Effector memory CD4-positive, alpha-beta T cell (primary cell): ENCODE measurements at regions not wholly inside any gene's neighbourhood (a gene's known extent, or its start where the extent isn't known, plus 50 kb on each side); places are given as distances from the start of the nearest gene placed in this dataset.

Source experiments
- DNase-seq, 3 donors: peaks; one replicate each; pipeline ENCODE4 v3.0.0-alpha.2; 2020
- H3K27ac ChIP-seq: 2 replicates; pipeline ENCODE4 v1.7.0; 2013; ENCODE audit warnings: mild to moderate bottlenecking, low read length, moderate library complexity; ENCODE audit not compliant: insufficient read depth, poor library complexity, severe bottlenecking
- H3K27me3 ChIP-seq: replicated peaks from 2 replicates; pipeline ENCODE4 v1.7.0; 2013; ENCODE audit warnings: mild to moderate bottlenecking, low read length; ENCODE audit not compliant: insufficient read depth, control insufficient read depth, poor library complexity, severe bottlenecking
- H3K36me3 ChIP-seq: 2 replicates; pipeline ENCODE4 v1.7.0; 2013; ENCODE audit warnings: mild to moderate bottlenecking, low read length, moderate library complexity; ENCODE audit not compliant: control insufficient read depth, insufficient read depth
- H3K4me1 ChIP-seq: 2 replicates; pipeline ENCODE4 v1.7.0; 2013; ENCODE audit warnings: low read length, mild to moderate bottlenecking; ENCODE audit not compliant: control insufficient read depth, insufficient read depth, poor library complexity, severe bottlenecking
- H3K4me3 ChIP-seq: 2 replicates; pipeline ENCODE4 v1.7.0; 2013; ENCODE audit warnings: low read length, low read depth, mild to moderate bottlenecking; ENCODE audit not compliant: insufficient read depth, poor library complexity, severe bottlenecking
- H3K9me3 ChIP-seq: 2 replicates; pipeline ENCODE4 v1.7.0; 2013; ENCODE audit warnings: mild to moderate bottlenecking, low read length, moderate library complexity; ENCODE audit not compliant: control insufficient read depth

DNA sequence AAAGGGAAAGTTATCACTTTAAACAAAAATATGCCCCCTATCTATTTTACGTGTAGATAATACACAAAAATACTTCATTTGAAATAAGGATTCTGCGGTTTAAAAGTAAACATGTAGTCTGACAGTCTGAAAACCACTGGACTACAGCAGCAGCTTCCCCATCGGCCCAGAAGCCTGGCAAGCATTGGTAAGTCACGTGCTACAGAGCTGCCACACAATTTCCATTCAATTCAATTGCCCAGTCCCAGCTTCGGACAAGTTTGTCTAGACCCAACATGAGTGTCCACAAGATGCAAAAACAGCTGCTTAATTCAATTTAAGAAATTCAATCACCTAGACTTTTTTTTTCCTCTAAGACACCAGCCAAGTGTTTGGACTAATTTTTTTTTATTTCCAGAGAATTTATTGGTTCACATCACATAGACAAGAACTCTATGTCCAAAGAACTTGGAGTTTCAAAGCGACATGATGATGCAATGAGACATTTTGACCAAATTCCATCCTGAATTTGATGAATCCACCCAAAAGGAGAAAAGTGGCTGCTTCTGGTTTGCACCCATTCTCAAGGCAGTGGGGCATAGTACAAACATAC lies 458.9 kb downstream of the COG6 start:
- no peak overlapping the region for H3K27ac ChIP-seq
- H3K4me1 ChIP-seq, result no peaks in the 10 kb centered on the region
- H3K27me3 ChIP-seq, result no peaks in the 10 kb centered on the region
- H3K9me3 ChIP-seq, result no peaks in the 10 kb centered on the region
- no peak for DNase-seq
- H3K36me3 ChIP-seq, result no peaks in the 10 kb centered on the region
- no peak overlapping the region for H3K4me3 ChIP-seq

DNA sequence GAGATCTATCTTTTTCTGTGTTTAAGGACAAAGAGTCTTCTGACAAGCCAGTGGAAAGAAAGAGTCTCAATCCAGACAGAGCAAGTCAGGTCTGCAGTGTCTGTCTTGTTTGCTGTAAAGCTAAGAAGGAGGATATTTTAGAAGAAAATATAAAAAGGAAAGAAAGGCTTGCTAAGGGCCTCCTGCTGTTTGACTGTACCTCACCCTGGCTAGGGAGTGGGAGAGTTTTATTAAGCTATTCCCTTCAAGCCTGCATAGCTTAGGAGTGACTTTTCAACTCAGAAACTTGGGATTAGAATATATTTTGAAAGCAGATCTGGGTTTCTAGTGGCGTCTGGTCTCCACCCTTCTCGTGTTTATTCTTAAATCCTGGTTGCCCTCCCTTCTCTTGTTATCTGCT lies 460.0 kb downstream of the COG6 start:
- Histone ChIP-seq H3K4me1 (no peaks in the 10 kb centered on the region), H3K27me3 (no peaks in the 10 kb centered on the region), H3K4me3 (no peak overlapping the region), H3K9me3 (no peaks in the 10 kb centered on the region), H3K27ac (no peak overlapping the region), H3K36me3 (no peaks in the 10 kb centered on the region)
- no peak for DNase-seq

GRCh38 chr13:40116008-40116407 lies 460.5 kb downstream of the COG6 start:
- peak; percentile 23 to 32 (median 25) for DNase-seq
- Histone ChIP-seq H3K36me3 (no peaks in the 10 kb centered on the region), H3K4me1 (no peaks in the 10 kb centered on the region), H3K4me3 (no peak overlapping the region), H3K27ac (no peak overlapping the region), H3K27me3 (no peaks in the 10 kb centered on the region), H3K9me3 (no peaks in the 10 kb centered on the region)

DNA sequence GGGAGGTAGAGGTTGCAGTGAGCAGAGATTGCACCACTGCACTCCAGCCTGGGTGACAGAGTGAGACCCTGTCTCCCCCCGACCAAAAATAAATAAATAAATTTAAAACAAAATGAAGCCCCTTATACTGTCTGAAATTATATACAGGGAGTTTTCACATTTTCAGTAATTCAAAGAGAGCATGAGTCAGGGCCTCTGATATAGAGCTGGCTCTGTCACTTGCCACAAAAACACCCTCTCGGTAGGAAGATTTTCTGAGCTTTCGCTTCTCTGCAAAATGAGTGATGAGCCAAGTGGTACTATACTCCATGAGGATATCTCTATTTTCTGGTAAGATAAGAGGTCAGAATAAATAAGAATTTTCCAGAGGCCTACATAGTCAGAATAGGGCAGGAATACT lies 462.9 kb downstream of the COG6 start:
- no peaks in the 10 kb centered on the region for H3K4me1 ChIP-seq
- DNase-seq, result no peak
- no peak overlapping the region for H3K27ac ChIP-seq
- H3K27me3 ChIP-seq, result no peaks in the 10 kb centered on the region
- no peaks in the 10 kb centered on the region for H3K9me3 ChIP-seq
- no peak overlapping the region for H3K4me3 ChIP-seq
- H3K36me3 ChIP-seq, result no peaks in the 10 kb centered on the region

DNA sequence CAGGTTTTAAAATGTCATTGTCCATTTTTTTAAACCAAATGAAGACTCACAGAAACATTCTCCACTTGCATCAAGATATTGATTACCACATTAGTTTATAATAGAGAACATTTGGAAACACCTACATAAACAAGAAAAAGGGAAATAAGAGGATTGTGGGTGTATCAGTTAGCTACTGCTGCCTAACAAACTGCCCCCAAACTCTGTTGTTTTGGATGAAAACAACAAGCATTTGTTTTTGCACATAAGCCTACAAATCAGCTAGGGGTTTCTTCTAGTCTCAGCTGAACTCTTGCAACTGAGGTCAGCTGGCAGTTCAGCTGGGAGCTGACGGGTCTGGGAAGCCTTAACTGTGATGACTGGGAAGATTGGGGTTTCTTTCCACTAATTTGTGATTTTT lies 464.4 kb downstream of the COG6 start:
- H3K36me3 ChIP-seq, result no peaks in the 10 kb centered on the region
- no peak overlapping the region for H3K4me3 ChIP-seq
- no peak overlapping the region for H3K27ac ChIP-seq
- no peaks in the 10 kb centered on the region for H3K4me1 ChIP-seq
- no peak for DNase-seq
- H3K9me3 ChIP-seq, result no peaks in the 10 kb centered on the region
- H3K27me3 ChIP-seq, result no peaks in the 10 kb centered on the region

DNA sequence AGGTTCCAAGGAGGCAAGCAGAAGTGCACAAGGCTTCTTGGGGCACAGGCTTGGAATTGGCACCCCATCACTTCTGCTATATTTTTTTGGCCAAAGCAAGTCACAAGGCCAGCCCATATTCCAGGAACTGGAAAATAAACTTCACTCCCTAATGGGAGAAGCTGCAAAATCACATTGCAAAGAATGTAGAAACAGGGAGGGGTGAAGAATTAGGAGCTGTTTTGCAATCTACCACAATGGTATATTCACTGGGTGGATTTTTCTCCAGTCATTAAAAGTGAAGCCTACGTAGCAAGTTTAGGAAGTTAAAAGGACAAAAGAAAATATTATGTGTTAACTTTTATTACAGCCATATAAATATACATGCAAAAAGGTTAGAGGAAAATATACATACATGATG lies 464.8 kb downstream of the COG6 start:
- Histone ChIP-seq H3K4me3 (no peak overlapping the region), H3K4me1 (no peaks in the 10 kb centered on the region), H3K27ac (no peak overlapping the region), H3K36me3 (no peaks in the 10 kb centered on the region), H3K27me3 (no peaks in the 10 kb centered on the region), H3K9me3 (no peaks in the 10 kb centered on the region)
- DNase-seq, result no peak

GRCh38 chr13:40120781-40121180 lies 465.3 kb downstream of the COG6 start:
- Histone ChIP-seq H3K4me1 (no peaks in the 10 kb centered on the region), H3K27ac (no peak overlapping the region), H3K9me3 (no peaks in the 10 kb centered on the region), H3K36me3 (no peaks in the 10 kb centered on the region), H3K27me3 (no peaks in the 10 kb centered on the region), H3K4me3 (no peak overlapping the region)
- no peak for DNase-seq

- H3K36me3 ChIP-seq, result no peaks in the 10 kb centered on the region
- no peak overlapping the region for H3K4me3 ChIP-seq
- H3K4me1 ChIP-seq, result peaks cover 8% of the 10 kb centered on the region
- H3K27me3 ChIP-seq, result no peaks in the 10 kb centered on the region
- H3K27ac ChIP-seq, result no peak overlapping the region
- H3K9me3 ChIP-seq, result no peaks in the 10 kb centered on the region
- no peak for DNase-seq
These were observed 466.3 kb downstream of the COG6 start for GRCh38 chr13:40121722-40122121.

- Histone ChIP-seq H3K4me1 (peaks cover 8% of the 10 kb centered on the region), H3K27ac (no peak overlapping the region), H3K9me3 (no peaks in the 10 kb centered on the region), H3K27me3 (no peaks in the 10 kb centered on the region), H3K36me3 (no peaks in the 10 kb centered on the region), H3K4me3 (no peak overlapping the region)
- DNase-seq, result no peak
These were observed 468.6 kb downstream of the COG6 start for GRCh38 chr13:40123962-40124632.

- H3K9me3 ChIP-seq, result no peaks in the 10 kb centered on the region
- H3K36me3 ChIP-seq, result no peaks in the 10 kb centered on the region
- no peak for DNase-seq
- H3K4me1 ChIP-seq, result peaks cover 8% of the 10 kb centered on the region
- no peak overlapping the region for H3K4me3 ChIP-seq
- H3K27ac ChIP-seq, result no peak overlapping the region
- H3K27me3 ChIP-seq, result no peaks in the 10 kb centered on the region
These were observed 469.2 kb downstream of the COG6 start for GRCh38 chr13:40124633-40125015.
